Astrocyte of the spinal cord (primary cell): ENCODE measurements at regions not wholly inside any gene's neighbourhood (a gene's known extent, or its start where the extent isn't known, plus 50 kb on each side); places are given as distances from the start of the nearest gene placed in this dataset.

ENCODE experiments used
- DNase-seq: peaks from one replicate; pipeline ENCODE4 v3.0.0; 2011; ENCODE audit warnings: low read depth, low spot score
- H3K4me3 ChIP-seq: 2 replicates; pipeline ENCODE4 v1.5.1; 2011; ENCODE audit warnings: low read depth, mild to moderate bottlenecking, low read length, moderate library complexity
- in situ Hi-C: cut with HindIII; loops from 2 replicates; pipeline ENCODE4 v1.10.0; 2017; ENCODE audit warnings: low sequenced_read_pairs
- TF ChIP-seq, protein P1 (sequence below): IDR thresholded peaks from 2 replicates; pipeline ENCODE4 v1.5.1; 2012; ENCODE audit warnings: low read depth, mild to moderate bottlenecking, low read length, inconsistent platforms

DNA sequence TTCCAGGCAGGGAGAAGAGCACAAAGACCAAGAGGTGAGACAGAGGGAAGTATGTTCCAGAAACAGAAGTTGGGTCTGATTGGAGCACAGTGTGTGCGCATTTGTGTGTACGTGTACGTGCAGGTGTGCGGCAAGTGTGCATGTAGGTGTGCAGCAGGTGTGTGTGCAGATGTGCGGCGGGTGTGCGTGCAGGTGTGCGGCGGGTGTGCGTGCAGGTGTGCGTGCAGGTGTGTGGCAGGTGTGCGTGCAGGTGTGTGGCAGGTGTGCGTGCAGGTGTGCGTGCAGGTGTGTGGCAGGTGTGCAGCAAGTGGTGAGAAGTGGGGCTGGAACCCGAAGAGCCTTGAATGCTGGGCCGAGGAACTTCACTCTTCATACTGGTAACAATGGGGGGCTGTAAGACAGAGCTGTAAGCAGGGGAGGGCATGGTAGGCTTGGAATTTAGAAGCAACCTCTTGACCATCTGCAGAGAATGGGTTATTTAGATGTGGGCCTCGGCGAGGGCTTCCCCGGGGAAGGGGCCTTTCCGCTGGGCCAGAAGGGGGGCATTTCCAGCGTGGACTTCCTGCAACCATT lies 118.0 kb upstream of the WNT4 start:
- TF ChIP-seq, protein P1, sequence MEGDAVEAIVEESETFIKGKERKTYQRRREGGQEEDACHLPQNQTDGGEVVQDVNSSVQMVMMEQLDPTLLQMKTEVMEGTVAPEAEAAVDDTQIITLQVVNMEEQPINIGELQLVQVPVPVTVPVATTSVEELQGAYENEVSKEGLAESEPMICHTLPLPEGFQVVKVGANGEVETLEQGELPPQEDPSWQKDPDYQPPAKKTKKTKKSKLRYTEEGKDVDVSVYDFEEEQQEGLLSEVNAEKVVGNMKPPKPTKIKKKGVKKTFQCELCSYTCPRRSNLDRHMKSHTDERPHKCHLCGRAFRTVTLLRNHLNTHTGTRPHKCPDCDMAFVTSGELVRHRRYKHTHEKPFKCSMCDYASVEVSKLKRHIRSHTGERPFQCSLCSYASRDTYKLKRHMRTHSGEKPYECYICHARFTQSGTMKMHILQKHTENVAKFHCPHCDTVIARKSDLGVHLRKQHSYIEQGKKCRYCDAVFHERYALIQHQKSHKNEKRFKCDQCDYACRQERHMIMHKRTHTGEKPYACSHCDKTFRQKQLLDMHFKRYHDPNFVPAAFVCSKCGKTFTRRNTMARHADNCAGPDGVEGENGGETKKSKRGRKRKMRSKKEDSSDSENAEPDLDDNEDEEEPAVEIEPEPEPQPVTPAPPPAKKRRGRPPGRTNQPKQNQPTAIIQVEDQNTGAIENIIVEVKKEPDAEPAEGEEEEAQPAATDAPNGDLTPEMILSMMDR, result no peak
- in situ Hi-C loops, result no loop called here
- H3K4me3 ChIP-seq, result no peak overlapping the region
- DNase-seq, result no peak

GRCh38 chr1:22261580-22261979 lies 118.7 kb upstream of the WNT4 start:
- no peak for DNase-seq
- TF ChIP-seq, protein P1, result no peak
- no peak overlapping the region for H3K4me3 ChIP-seq
- in situ Hi-C loops, result no loop called here

- TF ChIP-seq, protein P1, result no peak
- H3K4me3 ChIP-seq, result no peak overlapping the region
- DNase-seq, result no peak
- in situ Hi-C loops, result no loop called here
Measured at GRCh38 chr1:22262583-22262982, 119.7 kb upstream of the WNT4 start.

DNA sequence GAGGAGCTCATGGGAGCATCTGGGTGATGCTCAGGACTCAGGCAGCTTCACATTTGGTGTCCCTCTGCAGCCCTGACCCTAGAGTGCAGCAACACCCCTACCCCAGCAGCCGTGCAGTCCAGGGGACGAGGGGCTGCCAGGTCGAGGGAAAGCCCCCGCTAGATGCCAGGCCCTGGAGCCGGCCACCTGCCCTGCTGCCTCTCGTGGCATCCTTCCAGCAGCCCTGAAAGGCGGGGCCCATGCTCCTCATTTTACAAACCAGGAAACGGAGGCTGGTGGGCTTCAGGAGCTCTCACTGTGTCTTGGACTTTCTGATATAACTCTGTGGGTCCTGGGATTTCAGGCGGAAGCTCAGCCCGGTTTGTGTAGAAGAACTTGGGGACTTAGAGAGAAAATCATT lies 120.5 kb upstream of the WNT4 start:
- TF ChIP-seq, protein P1, result no peak
- in situ Hi-C loops, result no loop called here
- no peak for DNase-seq
- H3K4me3 ChIP-seq, result no peak overlapping the region

DNA sequence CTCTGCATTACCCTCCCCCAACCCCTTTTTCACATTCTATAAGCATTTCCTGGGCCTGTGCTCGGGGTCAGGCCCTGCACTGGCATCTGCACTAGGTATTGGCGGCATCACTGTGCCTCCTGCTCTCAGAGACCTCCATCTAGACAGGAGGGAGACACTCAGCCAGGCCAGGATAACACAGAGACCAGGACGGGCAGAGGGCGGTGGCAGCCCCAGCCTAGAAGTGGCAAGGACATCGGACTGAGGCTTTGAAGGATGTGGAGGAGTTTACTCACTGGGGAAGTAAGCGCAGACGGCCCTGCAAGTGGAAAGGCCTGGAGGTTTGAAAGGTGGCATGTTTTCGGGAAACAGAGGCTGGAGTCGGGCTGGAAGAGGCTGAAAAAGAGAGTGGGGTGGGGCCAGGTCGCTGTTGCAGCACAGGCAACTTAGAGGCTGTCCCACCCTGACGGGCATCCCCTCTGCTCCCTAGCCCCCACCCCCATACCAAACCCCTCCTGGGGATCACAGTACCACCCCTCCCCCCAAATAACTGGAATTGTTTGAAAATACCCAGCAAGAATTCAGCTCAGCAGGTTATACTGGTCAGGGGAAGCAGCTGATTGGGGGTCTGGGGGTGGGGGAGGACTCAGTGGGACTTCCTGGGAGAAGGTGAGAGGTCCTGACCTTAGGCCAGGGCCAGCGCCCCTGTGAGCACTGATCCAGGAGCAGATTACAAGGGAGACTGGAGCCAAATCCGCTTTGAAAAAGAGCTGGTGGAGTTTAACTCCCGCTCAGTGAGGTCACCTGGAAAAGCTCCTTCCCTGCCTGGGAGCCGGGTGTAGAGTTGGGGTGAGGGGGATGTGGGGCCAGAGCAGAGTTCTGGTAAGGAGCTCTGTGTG lies 121.8 kb upstream of the WNT4 start:
- in situ Hi-C loops, result no loop called here
- DNase-seq, result no peak
- TF ChIP-seq, protein P1, result no peak
- no peak overlapping the region for H3K4me3 ChIP-seq

GRCh38 chr1:22266141-22266540 lies 123.2 kb upstream of the WNT4 start:
- TF ChIP-seq, protein P1, result no peak
- no peak overlapping the region for H3K4me3 ChIP-seq
- in situ Hi-C loops, result no loop called here
- no peak for DNase-seq
